Activated CD4-positive, alpha-beta T cell treated with anti-CD3 and anti-CD28 coated beads, Interleukin-2, Interleukin-4, amounts not matched to agents 100 ng/mL and 50 ng/mL, durations not matched to agents 16 hours and 8 hours (primary cell): ENCODE measurements at regions not wholly inside any gene's neighbourhood (a gene's known extent, or its start where the extent isn't known, plus 50 kb on each side); places are given as distances from the start of the nearest gene placed in this dataset.
"Not testable (repeated sequence)": the region's sequence is repeated elsewhere in the genome, so short reads cannot be mapped to it uniquely, and the experiment has no call there.

ENCODE experiments used
- DNase-seq: peaks from one replicate; pipeline ENCODE4 v3.0.0-alpha.2; 2020; ENCODE audit warnings: low spot score

GRCh38 chr3:99586701-99587100, 51.7 kb upstream of the COL8A1 start:
- no peak for DNase-seq

DNA sequence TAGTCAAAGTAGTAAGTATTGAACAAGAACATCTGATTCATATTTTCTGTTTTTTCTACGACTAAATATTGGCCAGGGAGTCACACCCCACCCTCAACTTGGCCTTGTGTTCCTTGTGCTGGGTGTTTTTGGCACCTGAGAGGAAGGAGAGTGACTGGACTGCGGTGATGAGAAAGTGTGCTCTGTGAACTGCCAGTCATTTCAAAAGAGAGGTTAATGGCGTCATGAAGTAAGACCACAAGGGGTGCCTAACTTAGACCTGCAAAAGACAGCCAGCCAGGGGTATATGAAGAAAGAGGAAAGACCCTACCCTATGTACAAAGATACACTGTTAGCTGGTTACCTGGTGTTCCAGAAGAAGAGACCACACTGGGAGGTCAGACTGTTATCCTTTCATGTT, 58.4 kb upstream of the COL8A1 start:
- DNase-seq, result no peak

- DNase-seq, result no peak
Measured at GRCh38 chr3:99579246-99579645, 59.1 kb upstream of the COL8A1 start.

DNA sequence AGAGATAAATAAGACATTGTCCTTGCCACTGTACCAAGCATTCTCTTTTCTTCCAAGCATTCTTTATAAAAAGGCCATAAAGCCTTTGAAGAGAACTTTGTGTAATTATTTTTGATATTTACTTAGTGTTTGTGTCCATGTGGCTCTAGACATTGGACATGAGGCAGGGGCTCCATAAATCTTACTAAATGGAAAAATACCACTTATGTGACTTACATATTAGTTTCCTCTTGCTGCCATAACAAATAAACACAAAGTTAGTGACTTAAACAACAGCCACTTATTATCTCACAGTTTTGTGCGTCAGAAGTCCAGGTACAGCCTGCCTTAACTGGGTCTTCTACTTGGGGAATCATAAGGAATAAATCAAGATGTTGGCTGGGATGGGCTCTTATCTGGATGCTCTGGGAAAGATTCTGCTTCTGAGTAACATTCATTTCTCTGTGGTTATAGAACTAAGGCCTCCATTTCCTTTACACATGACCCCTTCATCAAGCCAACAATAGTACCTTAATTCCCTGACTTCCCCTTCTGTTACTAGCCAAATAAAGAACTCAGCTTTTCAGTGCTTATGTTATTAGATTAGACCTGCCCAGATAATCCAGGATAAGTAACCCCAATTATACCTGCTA, 59.9 kb upstream of the COL8A1 start:
- no peak for DNase-seq

DNA sequence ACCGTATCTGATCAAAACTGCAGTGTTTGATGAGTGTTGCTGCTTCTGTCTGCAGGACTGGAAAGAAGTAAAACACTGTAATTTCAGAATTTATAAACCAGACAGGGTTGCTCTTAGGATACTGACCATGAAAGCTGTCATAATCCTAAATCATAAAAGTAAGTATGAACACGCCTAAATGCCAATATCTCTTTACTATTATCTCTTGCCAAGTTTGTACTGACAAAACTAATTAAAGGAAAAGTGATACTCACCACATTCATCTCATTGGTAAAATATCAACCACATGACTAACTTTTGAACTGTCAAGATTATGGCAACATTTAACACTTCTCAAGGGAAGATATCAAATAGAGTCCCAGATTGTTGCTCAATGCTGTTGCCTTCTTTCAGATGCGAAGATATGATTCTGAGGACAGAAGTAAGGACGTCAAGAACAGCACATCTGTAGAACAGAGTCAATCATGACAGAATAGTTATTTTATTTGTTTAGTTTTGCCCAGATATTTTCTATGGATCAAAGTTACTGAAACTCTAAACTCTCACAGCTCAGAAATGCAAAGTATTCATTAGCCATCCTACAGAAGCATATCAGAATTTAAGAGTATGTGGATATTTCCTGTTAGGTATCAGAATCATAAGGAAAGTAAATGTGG, 61.4 kb upstream of the COL8A1 start:
- no peak for DNase-seq

GRCh38 chr3:99575683-99576082, 62.7 kb upstream of the COL8A1 start:
- DNase-seq, result no peak

GRCh38 chr3:99570061-99570460, 68.3 kb upstream of the COL8A1 start:
- DNase-seq, result no peak

- no peak for DNase-seq
Measured at GRCh38 chr3:99568663-99569335, 69.6 kb upstream of the COL8A1 start.

DNA sequence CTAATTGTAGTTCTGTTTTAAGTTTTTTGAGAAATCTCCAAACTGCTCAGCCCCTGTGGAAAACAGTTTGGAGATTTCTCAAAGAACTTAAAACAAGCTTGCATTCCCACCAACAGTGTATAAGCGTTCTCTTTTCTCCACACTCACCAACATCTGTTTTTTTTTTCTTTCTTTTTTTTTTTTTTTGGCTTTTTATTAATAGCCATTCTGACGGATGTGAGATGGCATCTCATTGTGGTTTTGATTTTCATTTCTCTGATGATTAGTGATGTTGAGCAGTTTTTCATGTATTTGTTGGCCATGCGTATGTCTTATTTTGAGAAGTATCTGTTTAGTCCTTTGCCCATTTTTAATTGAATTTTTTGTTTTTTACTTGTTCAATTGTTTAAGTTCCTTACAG, 73.1 kb upstream of the COL8A1 start:
- DNase-seq, result no peak

DNA sequence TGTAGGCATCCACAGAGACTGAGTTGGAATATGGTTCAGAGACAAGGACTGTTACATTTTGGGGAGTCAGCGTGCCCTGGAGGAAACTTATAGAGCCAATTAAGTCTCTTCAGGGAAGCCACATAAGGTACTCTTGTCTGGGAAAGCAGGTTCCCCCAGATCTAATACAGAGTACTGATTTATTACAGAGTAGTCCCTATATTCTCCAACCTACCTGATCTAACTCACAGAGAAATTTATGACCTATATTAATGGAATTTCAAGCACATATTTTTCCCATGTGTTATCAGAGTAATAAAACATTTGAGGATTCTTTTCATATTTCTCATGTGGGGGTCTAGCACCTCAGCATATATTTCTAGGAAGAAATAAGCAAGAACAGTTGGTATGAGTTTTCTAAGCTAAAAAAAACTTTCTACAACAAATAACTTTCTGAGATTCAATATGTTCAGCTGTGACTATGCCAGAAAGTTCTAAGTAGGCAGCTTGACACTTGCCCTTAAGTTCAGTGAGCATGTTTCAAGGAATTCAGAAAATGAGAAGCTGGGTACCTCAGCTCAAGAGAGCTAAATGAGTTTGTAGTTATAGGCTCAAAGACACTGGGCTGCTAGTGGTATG, 75.3 kb upstream of the COL8A1 start:
- no peak for DNase-seq

DNA sequence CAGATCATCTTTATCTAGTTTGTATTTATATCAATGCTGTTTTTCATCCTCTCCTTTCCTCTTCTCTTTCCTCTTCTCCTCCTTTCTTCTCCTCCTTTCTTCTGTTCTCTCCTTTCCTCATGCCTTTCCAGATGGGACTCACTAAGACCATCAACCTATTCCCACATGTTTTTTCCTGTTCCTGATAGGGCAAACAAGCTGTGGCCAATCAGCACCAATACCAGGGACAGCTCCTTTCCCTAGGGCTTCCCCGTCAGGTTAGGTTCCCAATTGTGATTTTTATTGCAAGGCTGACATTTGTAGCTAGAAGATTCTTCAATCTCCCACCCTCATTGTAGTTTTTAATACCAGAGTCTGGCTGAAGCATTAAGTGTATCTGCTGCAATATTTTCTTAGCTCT, 76.3 kb upstream of the COL8A1 start:
- DNase-seq, result no peak

- DNase-seq, result no peak
Measured at GRCh38 chr3:99561056-99561455, 77.3 kb upstream of the COL8A1 start.

GRCh38 chr3:99559196-99559595, 79.2 kb upstream of the COL8A1 start:
- no peak for DNase-seq

DNA sequence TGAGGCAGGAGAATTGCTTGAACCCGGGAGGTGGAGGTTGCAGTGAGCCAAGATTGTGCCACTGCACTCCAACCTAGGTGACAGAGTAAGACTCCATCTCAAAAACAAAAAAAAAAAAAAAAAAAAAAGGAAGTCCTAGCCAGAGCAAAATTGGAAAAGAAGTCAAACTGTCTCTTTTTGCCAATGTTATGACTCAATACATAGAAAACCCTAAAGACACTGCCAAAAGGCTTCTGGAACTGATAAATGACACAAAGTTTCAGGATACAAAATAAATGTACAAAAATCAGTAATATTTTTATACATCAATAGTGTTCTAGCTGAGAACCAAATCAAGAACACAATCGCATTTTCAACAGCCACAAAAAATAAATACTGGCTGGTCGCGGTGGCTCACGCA, 82.5 kb upstream of the COL8A1 start:
- DNase-seq, result not testable (repeated sequence)

- no peak for DNase-seq
Measured at GRCh38 chr3:99551520-99551919, 86.9 kb upstream of the COL8A1 start.

- no peak for DNase-seq
Measured at GRCh38 chr3:99549957-99550603, 88.3 kb upstream of the COL8A1 start.

- no peak for DNase-seq
Measured at GRCh38 chr3:99549220-99549619, 89.2 kb upstream of the COL8A1 start.

- no peak for DNase-seq
Measured at GRCh38 chr3:99548674-99549073, 89.7 kb upstream of the COL8A1 start.

DNA sequence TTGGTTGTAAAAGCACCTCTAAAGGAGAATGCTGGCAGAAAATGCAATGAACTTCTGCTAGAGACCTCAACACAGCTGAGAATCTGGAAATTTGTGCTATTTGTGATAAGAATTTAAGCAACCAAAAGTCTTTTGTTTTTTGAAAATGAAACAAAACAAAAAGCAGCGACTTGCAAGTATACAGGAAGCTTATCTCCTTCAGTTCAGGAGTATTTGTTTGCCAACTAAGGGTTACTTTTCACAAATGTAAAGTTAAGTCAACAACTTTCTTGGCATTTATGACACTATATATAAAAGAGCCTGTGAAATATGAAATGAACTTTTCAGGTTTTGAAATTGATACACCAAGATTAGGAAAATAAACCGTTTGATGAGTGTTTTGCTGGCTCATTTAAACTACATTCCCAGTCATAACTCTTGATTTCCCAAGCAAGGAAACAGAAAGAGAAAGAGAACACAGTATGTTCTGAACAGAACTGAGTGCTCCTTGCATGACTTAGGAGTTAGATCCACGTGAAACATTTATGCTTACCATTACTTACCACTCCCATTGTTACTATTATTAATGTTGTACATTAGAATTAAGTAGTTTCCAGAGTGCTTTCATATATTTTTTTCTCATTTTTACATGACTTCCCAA, 92.3 kb upstream of the COL8A1 start:
- no peak for DNase-seq

DNA sequence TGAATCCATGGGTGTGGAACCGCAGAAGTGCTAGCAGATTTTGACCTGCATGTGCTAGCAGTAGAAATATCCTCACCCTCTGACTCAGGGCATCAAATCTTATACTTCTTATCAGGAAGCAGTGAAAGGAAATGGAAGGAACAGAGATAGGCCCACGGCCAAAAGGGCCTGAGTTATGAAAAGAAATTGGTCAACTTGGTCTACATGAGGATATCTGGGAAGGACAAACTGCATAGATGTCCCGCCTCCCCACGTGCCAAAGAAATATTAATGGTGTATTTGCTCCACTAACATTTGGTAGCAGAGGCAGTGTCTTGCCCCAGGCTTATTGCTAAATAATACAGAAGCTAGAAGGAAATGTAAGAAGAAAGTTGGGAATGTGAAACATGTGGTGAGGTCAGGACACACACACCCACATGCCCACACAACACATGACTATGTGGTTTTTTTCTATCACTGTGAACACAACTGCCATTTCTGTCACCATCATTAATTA, 93.6 kb upstream of the COL8A1 start:
- no peak for DNase-seq

GRCh38 chr3:99543796-99544195, 94.6 kb upstream of the COL8A1 start:
- no peak for DNase-seq
